Trophoblast cell (in vitro differentiated cells and primary cell): ENCODE measurements at regions not wholly inside any gene's neighbourhood (a gene's known extent, or its start where the extent isn't known, plus 50 kb on each side); places are given as distances from the start of the nearest gene placed in this dataset.

Experiments
- DNase-seq, 2 donors: peaks; one replicate each; pipeline ENCODE4 v3.0.0-alpha.2; 2016
- H2AFZ ChIP-seq: 2 replicates; pipeline ENCODE4 v1.6.1; 2013; ENCODE audit warnings: low read length, moderate library complexity, mild to moderate bottlenecking; ENCODE audit not compliant: insufficient read depth, poor library complexity
- H2AK5ac ChIP-seq: 2 replicates; pipeline ENCODE4 v1.6.1; 2013; ENCODE audit warnings: mild to moderate bottlenecking, low read length
- H2BK120ac ChIP-seq: 2 replicates; pipeline ENCODE4 v1.6.1; 2013; ENCODE audit warnings: low read length, mild to moderate bottlenecking, moderate library complexity; ENCODE audit not compliant: insufficient read depth, poor library complexity
- H2BK12ac ChIP-seq: 2 replicates; pipeline ENCODE4 v1.6.1; 2013; ENCODE audit warnings: mild to moderate bottlenecking, low read length, moderate library complexity
- H2BK5ac ChIP-seq: 2 replicates; pipeline ENCODE4 v1.6.1; 2013; ENCODE audit warnings: low read length, low read depth, moderate library complexity, mild to moderate bottlenecking; ENCODE audit not compliant: poor library complexity
- H3K14ac ChIP-seq: 2 replicates; pipeline ENCODE4 v1.6.1; 2013; ENCODE audit warnings: mild to moderate bottlenecking, low read length
- H3K18ac ChIP-seq: 2 replicates; pipeline ENCODE4 v1.6.1; 2013; ENCODE audit warnings: mild to moderate bottlenecking, low read length
- H3K23ac ChIP-seq: 2 replicates; pipeline ENCODE4 v1.6.1; 2013; ENCODE audit warnings: low read length
- H3K27ac ChIP-seq: 2 replicates; pipeline ENCODE4 v1.5.1; 2013; ENCODE audit warnings: low read depth, mild to moderate bottlenecking, inconsistent platforms, low read length, moderate library complexity
- H3K27me3 ChIP-seq: 2 replicates; pipeline ENCODE4 v1.6.1; 2013; ENCODE audit warnings: inconsistent platforms, mild to moderate bottlenecking, low read length, moderate library complexity; ENCODE audit not compliant: insufficient read depth
- H3K36me3 ChIP-seq, 2 experiments: 1 replicate in 1 of 2; 2 replicates in 1 of 2; pipeline ENCODE4 v1.6.1; 2013; ENCODE audit warnings: low read length in 2 of 2, mild to moderate bottlenecking in 2 of 2, moderate library complexity in 1 of 2; ENCODE audit not compliant: insufficient read depth in 2 of 2, control insufficient read depth in 1 of 2
- H3K4ac ChIP-seq: 2 replicates; pipeline ENCODE4 v1.6.1; 2013; ENCODE audit warnings: low read depth, mild to moderate bottlenecking, low read length, moderate library complexity
- H3K4me1 ChIP-seq, 2 experiments: 1 replicate in 1 of 2; 2 replicates in 1 of 2; pipeline ENCODE4 v1.6.1; 2013; ENCODE audit warnings: low read length in 2 of 2, mild to moderate bottlenecking in 2 of 2, moderate library complexity in 1 of 2; ENCODE audit not compliant: insufficient read depth in 2 of 2, control insufficient read depth in 1 of 2
- H3K4me2 ChIP-seq: 2 replicates; pipeline ENCODE4 v1.6.1; 2013; ENCODE audit warnings: inconsistent platforms, mild to moderate bottlenecking, low read length, moderate library complexity
- H3K4me3 ChIP-seq: 2 replicates; pipeline ENCODE4 v1.5.1; 2013; ENCODE audit warnings: mild to moderate bottlenecking, low read depth, low read length, inconsistent platforms
- H3K79me1 ChIP-seq: one replicate; pipeline ENCODE4 v1.6.1; 2013; ENCODE audit warnings: low read length
- H3K79me2 ChIP-seq: 2 replicates; pipeline ENCODE4 v1.6.1; 2013; ENCODE audit warnings: low read length, mild to moderate bottlenecking; ENCODE audit not compliant: control insufficient read depth, insufficient read depth, poor library complexity
- H3K9ac ChIP-seq: 2 replicates; pipeline ENCODE4 v1.6.1; 2013; ENCODE audit warnings: mild to moderate bottlenecking, low read length
- H3K9me3 ChIP-seq: 2 replicates; pipeline ENCODE4 v1.6.1; 2013; ENCODE audit warnings: low read depth, mild to moderate bottlenecking, control low read depth, inconsistent platforms, low read length; ENCODE audit not compliant: insufficient read depth
- H4K12ac ChIP-seq: 2 replicates; pipeline ENCODE4 v1.6.1; 2013; ENCODE audit warnings: low read depth, mild to moderate bottlenecking, low read length, moderate library complexity
- H4K8ac ChIP-seq: 2 replicates; pipeline ENCODE4 v1.6.1; 2013; ENCODE audit warnings: low read depth, mild to moderate bottlenecking, low read length, moderate library complexity
- H4K91ac ChIP-seq: one replicate; pipeline ENCODE4 v1.6.1; 2013; ENCODE audit warnings: low read depth, mild to moderate bottlenecking, low read length, moderate library complexity
- WGBS: extraction: QIAGEN DNeasy Blood & Tissue Kit; methylation state at CpG from one replicate; pipeline ENCODE4 v1.1.7; 2013; ENCODE audit warnings: missing lambda C conversion rate; ENCODE audit not compliant: insufficient read length, insufficient coverage; ENCODE audit errors: extremely low coverage; 5-methylcytosine and 5-hydroxymethylcytosine counted together

DNA sequence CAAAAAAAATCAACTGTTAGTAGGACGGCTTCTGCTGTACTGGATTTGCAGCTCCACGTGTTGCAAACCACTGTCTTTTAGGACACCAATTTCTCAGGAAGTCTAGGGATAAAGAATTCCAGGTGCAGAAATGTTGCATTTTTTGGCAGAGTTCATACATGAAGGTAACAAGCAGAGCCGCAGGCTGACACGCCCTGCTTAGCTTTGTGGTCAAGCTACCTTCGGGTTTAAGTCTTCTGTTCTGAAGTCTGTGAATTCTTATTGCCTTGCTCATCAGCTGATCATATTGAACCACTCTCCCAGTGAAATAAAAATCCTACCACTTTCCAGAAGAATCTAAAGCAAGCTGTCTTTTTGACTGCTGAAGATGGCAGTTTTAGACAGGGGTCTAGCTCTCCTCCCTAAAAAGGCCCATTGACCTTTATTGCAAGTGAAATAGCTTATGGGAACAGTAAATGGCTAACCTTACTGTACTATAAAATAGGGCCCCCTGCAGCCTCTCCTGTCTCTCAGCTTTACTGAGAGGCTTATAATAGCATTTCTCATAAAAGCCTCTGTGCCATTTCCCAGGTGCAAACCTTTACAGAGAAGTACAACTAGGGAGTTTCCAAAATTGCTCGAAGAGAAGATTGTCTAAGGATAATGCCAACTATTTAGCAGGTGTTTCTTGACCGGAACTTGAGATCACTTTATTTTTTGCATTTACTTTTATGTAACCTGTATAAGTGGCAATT is 262.2 kb upstream of the IL12A start:
- Histone ChIP-seq H2BK120ac (no peak overlapping the region), H3K36me3 (no peaks in the 10 kb centered on the region), H3K27ac (no peak overlapping the region), H3K4me2 (no peak overlapping the region), H2AFZ (no peak overlapping the region), H2BK12ac (no peak overlapping the region), H4K8ac (no peak overlapping the region), H3K14ac (no peak overlapping the region), H3K23ac (no peak overlapping the region), H3K4me1 (peaks cover 2 to 4% of the 10 kb centered on the region in 2 experiments), H3K79me1 (peaks cover 4% of the 10 kb centered on the region), H3K27me3 (no peaks in the 10 kb centered on the region), H3K9me3 (no peaks in the 10 kb centered on the region), H2AK5ac (no peak overlapping the region), H4K12ac (no peak overlapping the region), H3K4me3 (no peak overlapping the region), H4K91ac (no peak overlapping the region), H3K4ac (no peak overlapping the region), H3K18ac (no peak overlapping the region), H3K9ac (no peak overlapping the region), H2BK5ac (no peak overlapping the region), H3K79me2 (no peaks in the 10 kb centered on the region)
- no CpG with 5 or more reads among the region's 7 CpGs for WGBS
- DNase-seq: peak; percentile 91 to 97

DNA sequence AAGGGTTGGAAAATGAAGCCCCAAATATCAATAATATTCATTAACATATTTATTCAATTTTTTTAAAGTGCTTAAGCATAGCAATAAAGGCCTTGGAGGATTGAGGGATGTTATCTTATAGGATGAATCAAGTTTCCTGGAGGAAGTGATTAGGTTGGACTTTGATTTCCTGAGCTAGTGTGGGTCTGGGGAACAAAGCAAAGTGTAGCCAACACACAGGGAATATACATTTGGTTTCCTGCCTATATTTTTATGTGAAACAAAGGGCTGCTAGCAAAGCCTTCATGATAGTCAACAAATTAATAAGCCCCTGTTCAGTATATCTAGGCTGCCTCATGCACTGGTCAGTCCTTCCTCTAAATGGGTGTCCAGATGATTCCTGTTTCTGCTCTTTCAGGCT is 261.1 kb upstream of the IL12A start:
- H2AFZ ChIP-seq: no peak overlapping the region
- no peak overlapping the region for H4K91ac ChIP-seq
- H3K18ac ChIP-seq: no peak overlapping the region
- no peak overlapping the region for H4K12ac ChIP-seq
- H3K36me3 ChIP-seq: no peaks in the 10 kb centered on the region
- no peak overlapping the region for H3K4me3 ChIP-seq
- no peak overlapping the region for H2BK12ac ChIP-seq
- H3K9me3 ChIP-seq: no peaks in the 10 kb centered on the region
- H3K27ac ChIP-seq: no peak overlapping the region
- no peak for DNase-seq
- peaks cover 11 to 12% of the 10 kb centered on the region in 2 experiments for H3K4me1 ChIP-seq
- H2AK5ac ChIP-seq: no peak overlapping the region
- peaks cover 12% of the 10 kb centered on the region for H3K79me1 ChIP-seq
- no peak overlapping the region for H3K4me2 ChIP-seq
- H2BK120ac ChIP-seq: no peak overlapping the region
- H3K4ac ChIP-seq: no peak overlapping the region
- H4K8ac ChIP-seq: no peak overlapping the region
- H3K23ac ChIP-seq: no peak overlapping the region
- no peak overlapping the region for H3K14ac ChIP-seq
- H2BK5ac ChIP-seq: no peak overlapping the region
- H3K9ac ChIP-seq: no peak overlapping the region
- no peaks in the 10 kb centered on the region for H3K27me3 ChIP-seq
- peaks cover 2% of the 10 kb centered on the region for H3K79me2 ChIP-seq

DNA sequence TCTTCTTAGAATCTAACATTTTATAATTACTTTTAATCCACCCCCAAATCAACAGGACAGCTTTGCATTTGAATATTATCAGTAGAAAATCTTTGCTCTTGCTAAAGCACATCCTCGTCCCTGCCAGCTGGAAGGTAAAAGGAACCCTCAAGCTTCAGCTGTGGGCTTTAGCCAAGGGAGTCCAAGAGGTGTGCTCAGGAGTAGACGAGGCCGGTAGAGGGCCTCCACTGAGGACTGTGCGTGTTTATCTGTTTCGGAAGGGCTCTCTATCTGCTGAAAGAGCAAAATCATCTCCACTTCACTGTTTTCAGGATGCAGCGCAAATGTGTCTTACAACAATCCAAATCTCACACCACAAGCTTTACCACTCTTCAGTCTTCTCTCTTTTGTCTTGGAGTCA is 257.4 kb upstream of the IL12A start:
- peak overlapping the region; percentile 17 for H2AFZ ChIP-seq
- H3K79me1 ChIP-seq: peaks cover 13% of the 10 kb centered on the region
- no peaks in the 10 kb centered on the region for H3K27me3 ChIP-seq
- WGBS: no CpG with 5 or more reads among the region's 6 CpGs
- H3K27ac ChIP-seq: no peak overlapping the region
- peaks cover 12 to 13% of the 10 kb centered on the region in 2 experiments for H3K4me1 ChIP-seq
- H3K4me2 ChIP-seq: no peak overlapping the region
- H3K9ac ChIP-seq: no peak overlapping the region
- no peaks in the 10 kb centered on the region for H3K36me3 ChIP-seq
- peak overlapping the region; percentile 96 for H2BK12ac ChIP-seq
- H3K4ac ChIP-seq: peak overlapping the region; percentile 40
- no peak for DNase-seq
- H3K18ac ChIP-seq: peak overlapping the region; percentile 21
- H4K12ac ChIP-seq: no peak overlapping the region
- peak overlapping the region; percentile 80 for H4K91ac ChIP-seq
- H2AK5ac ChIP-seq: no peak overlapping the region
- no peak overlapping the region for H3K23ac ChIP-seq
- H3K14ac ChIP-seq: peak overlapping the region; percentile 20
- peak overlapping the region; percentile 47 for H2BK120ac ChIP-seq
- no peak overlapping the region for H2BK5ac ChIP-seq
- H3K9me3 ChIP-seq: no peaks in the 10 kb centered on the region
- H3K4me3 ChIP-seq: no peak overlapping the region
- peaks cover 2% of the 10 kb centered on the region for H3K79me2 ChIP-seq
- peak overlapping the region; percentile 9 for H4K8ac ChIP-seq

DNA sequence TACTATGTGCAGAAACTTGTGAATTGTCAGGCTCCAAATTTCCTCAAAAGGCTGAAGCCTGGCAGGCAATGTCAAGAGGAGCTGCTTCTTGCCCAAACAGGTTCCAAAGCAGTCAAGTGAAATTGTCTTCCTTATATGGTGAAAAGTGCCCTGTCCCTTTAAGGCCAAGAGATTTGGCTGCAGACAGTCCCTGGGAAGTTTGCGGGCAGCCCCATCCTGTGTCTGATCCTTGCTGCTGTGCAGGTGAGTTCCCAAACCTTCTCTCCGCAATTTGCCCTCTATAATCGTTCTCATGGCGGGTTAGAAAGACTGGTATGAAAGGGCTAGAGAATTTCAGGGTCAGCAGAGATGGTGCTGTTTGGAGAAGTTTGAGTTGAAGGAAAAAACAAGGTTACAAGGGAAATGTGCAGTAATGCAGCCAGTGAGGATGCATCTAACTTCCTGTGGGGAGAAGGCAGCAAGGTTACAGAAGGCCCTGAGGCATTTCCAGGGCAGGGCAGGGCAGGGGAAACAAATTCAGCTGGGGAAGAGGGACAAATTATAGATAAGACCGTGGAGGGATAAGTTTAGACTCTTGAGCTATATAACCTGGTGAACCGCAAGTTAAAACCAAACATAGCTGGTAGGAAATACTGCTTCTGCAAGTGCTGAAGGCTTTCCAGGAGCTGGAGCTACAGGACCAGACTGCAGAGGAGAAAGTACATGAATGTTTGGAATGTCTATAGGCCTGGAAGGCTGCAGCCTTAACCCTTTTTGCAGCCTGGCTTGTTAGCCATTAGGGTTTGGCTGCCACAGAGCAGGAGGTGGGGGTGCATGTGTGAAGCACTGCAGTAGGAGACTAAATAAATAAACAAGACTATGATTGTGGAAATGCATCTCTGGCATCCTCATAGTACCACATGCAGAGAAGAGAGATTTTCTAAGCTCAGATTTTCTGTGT is 256.2 kb upstream of the IL12A start:
- peaks cover 12% of the 10 kb centered on the region in 2 experiments for H3K4me1 ChIP-seq
- H4K91ac ChIP-seq: peak overlapping the region; percentile 73
- no peaks in the 10 kb centered on the region for H3K36me3 ChIP-seq
- no peak overlapping the region for H2AK5ac ChIP-seq
- H3K79me2 ChIP-seq: peaks cover 2% of the 10 kb centered on the region
- H3K23ac ChIP-seq: no peak overlapping the region
- peak overlapping the region; percentile 56 for H2BK120ac ChIP-seq
- H3K4ac ChIP-seq: no peak overlapping the region
- peak overlapping the region; percentile 63 for H2BK12ac ChIP-seq
- DNase-seq: peak in 1 of 2 donors; percentile 23
- no peak overlapping the region for H4K12ac ChIP-seq
- no peak overlapping the region for H3K18ac ChIP-seq
- peak overlapping the region; percentile 79 for H3K4me2 ChIP-seq
- H3K4me3 ChIP-seq: peak overlapping the region; percentile 53
- WGBS: no CpG with 5 or more reads among the region's 6 CpGs
- H3K9me3 ChIP-seq: no peaks in the 10 kb centered on the region
- H3K79me1 ChIP-seq: peaks cover 13% of the 10 kb centered on the region
- peak overlapping the region; percentile 58 for H2BK5ac ChIP-seq
- no peaks in the 10 kb centered on the region for H3K27me3 ChIP-seq
- no peak overlapping the region for H3K14ac ChIP-seq
- H3K9ac ChIP-seq: no peak overlapping the region
- H2AFZ ChIP-seq: no peak overlapping the region
- H4K8ac ChIP-seq: peak overlapping the region; percentile 17
- peak overlapping the region; percentile 92 for H3K27ac ChIP-seq
